ENCODE measurements at regions not wholly inside any gene's neighbourhood (a gene's known extent, or its start where the extent isn't known, plus 50 kb on each side); places are given as distances from the start of the nearest gene placed in this dataset.
A peak's percentile ranks its signal among the peaks of the same experiment; 100 is the strongest.

- no peak for DNase-seq
Measured at GRCh38 chr3:22907796-22908195, 295.3 kb upstream of the UBE2E2 start.

GRCh38 chr3:22908989-22909507 lies 294.1 kb upstream of the UBE2E2 start:
- no peak for DNase-seq

- no peak for DNase-seq
Measured at GRCh38 chr3:22916933-22917332, 286.2 kb upstream of the UBE2E2 start.

GRCh38 chr3:22920006-22920405 lies 283.1 kb upstream of the UBE2E2 start:
- DNase-seq, result no peak

- peak; percentile 23 for DNase-seq
Measured at GRCh38 chr3:22922317-22922716, 280.8 kb upstream of the UBE2E2 start.

- DNase-seq, result no peak
Measured at GRCh38 chr3:22923711-22924110, 279.4 kb upstream of the UBE2E2 start.

GRCh38 chr3:22928216-22929110 lies 274.7 kb upstream of the UBE2E2 start:
- peak; percentile 49 for DNase-seq

GRCh38 chr3:22933051-22933840 lies 269.9 kb upstream of the UBE2E2 start:
- no peak for DNase-seq

GRCh38 chr3:22933841-22934116 lies 269.3 kb upstream of the UBE2E2 start:
- no peak for DNase-seq

GRCh38 chr3:22935040-22935439 lies 268.1 kb upstream of the UBE2E2 start:
- no peak for DNase-seq

- peak; percentile 25 for DNase-seq
Measured at GRCh38 chr3:22937536-22937935, 265.6 kb upstream of the UBE2E2 start.

- no peak for DNase-seq
Measured at GRCh38 chr3:22938739-22939138, 264.4 kb upstream of the UBE2E2 start.

GRCh38 chr3:22939349-22939748 lies 263.8 kb upstream of the UBE2E2 start:
- DNase-seq, result peak; percentile 37

- DNase-seq, result no peak
Measured at GRCh38 chr3:22940285-22940684, 262.8 kb upstream of the UBE2E2 start.

- no peak for DNase-seq
Measured at GRCh38 chr3:22942981-22943380, 260.1 kb upstream of the UBE2E2 start.

GRCh38 chr3:22947851-22948250 lies 255.3 kb upstream of the UBE2E2 start:
- no peak for DNase-seq

GRCh38 chr3:22951910-22952309 lies 251.2 kb upstream of the UBE2E2 start:
- DNase-seq, result no peak

GRCh38 chr3:22952860-22953259 lies 250.3 kb upstream of the UBE2E2 start:
- no peak for DNase-seq

GRCh38 chr3:22959593-22959992 lies 243.5 kb upstream of the UBE2E2 start:
- DNase-seq, result no peak

- DNase-seq, result peak; percentile 36
Measured at GRCh38 chr3:22960105-22960984, 242.8 kb upstream of the UBE2E2 start.

GRCh38 chr3:22962244-22962643 lies 240.9 kb upstream of the UBE2E2 start:
- DNase-seq, result no peak

- no peak for DNase-seq
Measured at GRCh38 chr3:22966349-22966748, 236.8 kb upstream of the UBE2E2 start.

GRCh38 chr3:22969276-22969675 lies 233.9 kb upstream of the UBE2E2 start:
- DNase-seq, result no peak
